SK-MEL-5 (cell line): ENCODE measurements at regions not wholly inside any gene's neighbourhood (a gene's known extent, or its start where the extent isn't known, plus 50 kb on each side); places are given as distances from the start of the nearest gene placed in this dataset.

Experiments
- DNase-seq: peaks from one replicate; pipeline ENCODE4 v3.0.0-alpha.2; 2016; ENCODE audit warnings: low read depth, low spot score
- in situ Hi-C: cut with HindIII; loops from 2 replicates; pipeline ENCODE4 v1.10.0; 2016; ENCODE audit warnings: low sequenced_read_pairs, high pct_unique_total_duplicates, low pct_unique_long_range_greater_than_20kb

- in situ Hi-C loops, result no loop called here
- DNase-seq, result no peak
These were observed 135.9 kb downstream of the CYP26B1 start for GRCh38 chr2:72011791-72012190.

- in situ Hi-C loops, result no loop called here
- no peak for DNase-seq
These were observed 136.3 kb downstream of the CYP26B1 start for GRCh38 chr2:72011370-72011689.

- no peak for DNase-seq
- in situ Hi-C loops, result no loop called here
These were observed 136.9 kb downstream of the CYP26B1 start for GRCh38 chr2:72010647-72011369.

- DNase-seq, result no peak
- in situ Hi-C loops, result no loop called here
These were observed 139.1 kb downstream of the CYP26B1 start for GRCh38 chr2:72008608-72009007.

- in situ Hi-C loops, result no loop called here
These were observed 140.3 kb downstream of the CYP26B1 start for GRCh38 chr2:72007402-72007801.

GRCh38 chr2:72006188-72006736 is 141.4 kb downstream of the CYP26B1 start:
- in situ Hi-C loops, result no loop called here
- no peak for DNase-seq

More at GRCh38 chr2:72007402-72007801, 140.3 kb downstream of the CYP26B1 start:
- DNase-seq, result no peak

GRCh38 chr2:72004976-72005375 is 142.7 kb downstream of the CYP26B1 start:
- in situ Hi-C loops, result no loop called here
- DNase-seq, result no peak

DNA sequence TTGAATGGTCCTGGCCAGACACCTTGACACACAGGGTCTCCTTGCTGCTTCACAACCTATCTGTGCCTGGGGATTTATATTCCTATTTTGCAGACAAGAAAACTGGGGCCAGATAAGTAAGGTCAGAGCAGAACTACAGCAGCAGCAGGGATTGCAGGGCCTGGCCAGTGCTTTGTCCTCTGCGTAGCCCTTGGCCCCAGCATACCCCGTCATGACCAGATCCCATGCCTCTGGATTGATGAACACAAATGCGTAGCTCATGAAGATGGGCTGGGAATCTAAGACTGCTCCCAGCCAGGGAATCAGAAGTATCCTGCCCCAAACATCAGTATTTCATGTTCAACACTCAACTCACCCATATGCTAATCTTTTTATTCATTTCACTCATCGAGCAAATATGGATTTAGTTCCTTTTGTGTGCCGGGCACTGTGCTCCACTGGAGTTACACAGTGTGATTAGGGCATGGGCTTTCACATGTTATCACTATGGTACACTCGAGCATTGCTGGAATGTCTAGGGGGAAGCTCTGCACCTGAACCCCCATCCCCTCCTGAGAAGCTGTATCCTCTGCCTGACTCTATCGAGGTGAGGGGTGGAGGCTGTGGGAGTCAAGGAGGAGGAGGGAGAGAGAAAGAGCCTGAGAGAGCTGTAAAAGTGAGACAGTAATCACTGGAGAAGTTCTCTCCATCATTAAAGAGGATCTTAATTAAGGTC is 143.3 kb downstream of the CYP26B1 start:
- in situ Hi-C loops, result no loop called here
- DNase-seq, result no peak

DNA sequence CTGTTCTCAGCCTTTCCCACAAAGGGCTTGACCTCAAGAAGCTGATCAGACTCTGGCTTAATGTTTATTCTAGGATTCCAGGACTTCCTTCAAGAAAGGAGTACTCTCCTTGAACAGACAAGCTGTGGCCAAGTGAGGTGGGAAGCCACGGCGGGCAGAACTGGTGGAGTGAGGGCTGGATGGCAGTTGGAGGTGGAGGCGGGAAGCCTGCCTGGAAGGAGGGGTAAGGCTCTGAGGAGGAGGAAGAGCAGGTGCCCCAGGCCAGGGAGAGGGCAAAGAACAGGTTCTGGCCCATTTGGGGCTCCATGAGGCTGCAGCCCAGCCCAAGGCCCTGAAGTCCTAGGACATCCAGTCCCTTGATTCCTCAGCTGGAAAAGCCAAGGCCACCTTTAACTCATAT is 143.9 kb downstream of the CYP26B1 start:
- DNase-seq, result no peak
- in situ Hi-C loops, result no loop called here

DNA sequence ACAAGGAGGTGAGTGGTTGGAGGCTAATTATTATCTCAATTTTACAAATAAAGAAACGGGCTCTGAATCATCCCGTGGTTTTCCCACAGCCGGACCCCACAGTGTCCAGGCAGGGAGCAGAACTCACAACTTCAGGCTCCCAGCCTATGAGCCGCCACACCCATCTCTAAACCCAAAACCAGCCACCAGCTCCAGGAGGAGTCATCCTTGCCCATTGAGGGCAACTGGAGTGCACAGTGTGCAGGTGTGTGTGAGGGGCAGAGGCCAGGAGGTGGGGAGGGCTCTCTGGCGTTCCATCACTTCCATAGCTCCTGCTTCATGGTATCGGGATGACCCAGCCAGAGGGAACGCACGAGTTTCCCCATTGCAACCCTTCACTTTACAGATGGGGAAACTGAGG is 144.5 kb downstream of the CYP26B1 start:
- no peak for DNase-seq
- in situ Hi-C loops, result no loop called here

- in situ Hi-C loops, result no loop called here
- no peak for DNase-seq
These were observed 145.5 kb downstream of the CYP26B1 start for GRCh38 chr2:72001937-72002690.

DNA sequence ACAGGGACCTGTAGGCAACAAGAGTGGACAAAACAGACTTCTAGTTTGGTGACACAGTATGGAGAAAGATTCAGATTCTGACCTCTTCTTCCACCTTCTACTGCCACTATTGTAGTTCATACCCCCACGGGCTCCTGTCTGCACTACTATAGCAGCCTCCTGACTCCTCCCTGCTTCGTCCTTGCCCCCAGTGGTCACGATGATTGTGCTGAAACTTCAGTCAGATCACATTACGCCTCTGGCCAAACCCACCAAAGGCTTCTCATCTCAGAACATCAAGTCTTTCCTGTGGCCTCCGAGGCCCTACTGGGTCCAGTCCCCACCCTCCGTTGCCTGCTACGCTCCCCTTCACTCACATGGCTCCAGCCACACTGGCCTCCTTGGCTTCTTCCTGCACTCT is 147.6 kb downstream of the CYP26B1 start:
- in situ Hi-C loops, result no loop called here
- DNase-seq, result no peak

GRCh38 chr2:71999580-71999979 is 148.1 kb downstream of the CYP26B1 start:
- no peak for DNase-seq
- in situ Hi-C loops, result no loop called here

GRCh38 chr2:71997843-71998242 is 149.8 kb downstream of the CYP26B1 start:
- no peak for DNase-seq
- in situ Hi-C loops, result no loop called here

GRCh38 chr2:71995067-71995665 is 152.5 kb downstream of the CYP26B1 start:
- peak; percentile 64 for DNase-seq
- in situ Hi-C loops, result no loop called here

DNA sequence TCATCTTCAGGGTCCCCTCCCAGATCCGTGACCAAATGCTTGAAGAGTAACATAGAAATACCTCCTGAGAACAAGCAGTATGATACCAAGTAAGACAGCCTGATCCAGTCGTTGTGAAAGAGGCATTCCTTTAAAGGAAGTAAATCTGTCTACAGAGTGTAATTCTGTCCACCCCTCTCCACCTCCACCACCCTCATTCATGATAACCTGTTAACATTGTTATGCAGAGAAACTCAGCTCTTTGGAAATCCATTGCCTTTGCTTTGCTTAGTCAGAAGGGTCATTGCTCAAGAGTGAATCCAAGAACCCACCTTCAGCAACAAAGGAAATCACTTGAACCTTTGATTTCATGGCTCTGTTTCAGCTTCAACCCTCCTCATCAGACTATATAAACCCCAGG is 155.6 kb downstream of the CYP26B1 start:
- DNase-seq, result no peak
- in situ Hi-C loops, result no loop called here

- in situ Hi-C loops, result no loop called here
- DNase-seq, result no peak
These were observed 156.3 kb downstream of the CYP26B1 start for GRCh38 chr2:71991397-71991796.

DNA sequence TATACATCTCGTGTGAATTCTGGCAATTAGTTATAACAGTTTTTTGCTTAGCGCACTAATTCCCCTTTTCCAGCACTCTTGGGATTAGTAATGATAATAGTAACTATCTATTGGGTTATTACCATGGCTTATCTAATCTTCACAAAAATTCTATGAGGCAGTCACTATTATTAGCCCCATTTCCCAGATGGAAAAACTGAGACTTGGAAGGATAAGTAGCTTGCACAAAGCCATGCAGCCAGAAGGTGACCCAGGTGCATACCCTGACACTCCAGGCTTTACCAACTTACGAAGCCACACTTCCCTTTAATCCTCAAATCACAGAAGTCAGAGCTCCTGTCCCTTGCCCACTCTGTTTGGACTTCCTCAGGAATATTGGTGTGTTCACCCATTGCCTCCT is 156.8 kb downstream of the CYP26B1 start:
- DNase-seq, result no peak
- in situ Hi-C loops, result no loop called here
